CD1c-positive myeloid dendritic cell (primary cell): ENCODE measurements at regions not wholly inside any gene's neighbourhood (a gene's known extent, or its start where the extent isn't known, plus 50 kb on each side); places are given as distances from the start of the nearest gene placed in this dataset.
A peak's percentile ranks its signal among the peaks of the same experiment; 100 is the strongest.

Experiments
- DNase-seq: peaks from one replicate; pipeline ENCODE4 v3.0.0-alpha.2; 2016; ENCODE audit errors: extremely low spot score

DNA sequence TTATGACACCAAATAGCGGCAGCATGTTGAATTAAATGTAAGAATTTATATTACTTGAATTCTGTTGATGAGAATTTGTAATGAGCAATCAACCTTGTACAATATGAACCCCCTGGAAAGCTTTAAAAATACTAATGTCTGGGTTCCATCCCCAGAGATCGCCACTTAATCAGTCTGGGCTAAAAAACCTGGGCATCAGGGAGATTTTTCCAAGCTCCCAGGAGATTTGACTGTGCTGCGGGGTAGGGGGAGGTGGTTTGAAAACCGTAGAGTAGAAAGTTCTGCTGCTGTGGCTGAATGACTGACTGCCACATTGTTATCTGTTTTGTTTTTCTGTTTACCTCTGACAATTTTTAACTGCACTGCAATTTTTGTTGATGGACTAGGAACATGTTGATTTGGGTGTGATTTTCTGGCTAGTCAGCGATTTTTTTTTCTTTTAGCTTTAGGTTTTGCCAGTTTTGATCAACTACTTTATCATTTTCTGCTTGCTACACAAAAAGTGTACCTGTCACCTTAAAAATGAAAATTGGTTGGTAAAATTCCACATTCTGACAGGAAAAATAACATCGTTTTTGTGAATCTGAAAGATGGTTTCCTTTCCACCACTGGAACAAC lies 79.3 kb downstream of the PCTP start:
- no peak for DNase-seq

DNA sequence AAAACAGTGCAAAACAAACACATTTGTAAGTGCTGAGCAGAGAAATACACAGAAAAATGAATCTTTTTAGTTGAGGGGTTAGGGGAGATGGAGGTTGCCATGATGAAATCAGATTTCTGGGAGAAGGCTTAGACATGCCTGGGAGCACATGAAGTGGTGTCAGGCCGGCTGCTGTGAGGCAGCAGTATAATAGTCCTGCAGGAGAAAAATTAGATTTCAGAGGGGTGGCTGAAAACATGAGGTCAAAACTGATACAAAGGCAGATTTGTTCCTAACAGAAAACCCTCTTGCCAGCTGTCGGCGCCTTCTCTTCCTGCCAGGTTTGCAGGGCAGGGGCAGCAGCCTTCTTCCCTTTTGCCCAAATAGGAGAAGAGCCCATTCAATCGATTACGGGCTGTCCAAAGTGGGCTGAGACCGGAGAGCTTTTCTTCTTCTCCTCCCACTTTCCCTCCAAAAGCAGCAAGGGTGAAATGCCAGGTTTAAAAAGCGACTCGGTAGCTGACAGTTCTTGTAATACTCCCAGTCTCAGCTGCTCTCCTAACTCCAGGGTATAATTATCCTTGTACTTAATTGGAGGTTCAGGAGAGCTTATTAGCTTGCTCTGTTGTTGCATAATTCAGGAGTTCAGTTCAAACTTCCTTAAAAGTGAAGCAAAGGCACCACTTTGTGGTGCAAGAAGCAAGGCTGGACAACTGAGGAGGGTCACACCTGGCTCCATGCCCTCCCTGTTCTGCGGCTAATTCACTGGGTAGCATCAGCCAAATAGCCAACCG lies 80.0 kb downstream of the PCTP start:
- DNase-seq: no peak

DNA sequence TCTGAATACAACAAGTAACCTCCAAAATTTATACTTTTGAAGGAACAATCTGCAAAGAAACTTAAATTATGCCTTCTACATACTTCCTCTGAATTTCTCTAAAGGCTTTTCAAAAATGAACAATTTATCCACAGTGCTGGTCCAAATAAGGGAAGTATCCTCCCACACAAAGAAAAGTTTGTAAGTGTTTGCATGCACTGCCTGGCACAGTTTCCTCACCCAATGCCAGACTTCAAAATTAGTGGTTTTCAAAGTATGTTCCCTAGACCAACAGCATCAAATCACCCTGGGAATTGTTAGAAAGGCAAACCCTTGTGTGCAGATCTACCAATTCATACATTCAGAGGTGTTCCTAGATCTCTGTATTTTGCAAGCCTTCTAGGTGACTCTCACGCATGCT lies 82.5 kb downstream of the PCTP start:
- peak; percentile 77 for DNase-seq

DNA sequence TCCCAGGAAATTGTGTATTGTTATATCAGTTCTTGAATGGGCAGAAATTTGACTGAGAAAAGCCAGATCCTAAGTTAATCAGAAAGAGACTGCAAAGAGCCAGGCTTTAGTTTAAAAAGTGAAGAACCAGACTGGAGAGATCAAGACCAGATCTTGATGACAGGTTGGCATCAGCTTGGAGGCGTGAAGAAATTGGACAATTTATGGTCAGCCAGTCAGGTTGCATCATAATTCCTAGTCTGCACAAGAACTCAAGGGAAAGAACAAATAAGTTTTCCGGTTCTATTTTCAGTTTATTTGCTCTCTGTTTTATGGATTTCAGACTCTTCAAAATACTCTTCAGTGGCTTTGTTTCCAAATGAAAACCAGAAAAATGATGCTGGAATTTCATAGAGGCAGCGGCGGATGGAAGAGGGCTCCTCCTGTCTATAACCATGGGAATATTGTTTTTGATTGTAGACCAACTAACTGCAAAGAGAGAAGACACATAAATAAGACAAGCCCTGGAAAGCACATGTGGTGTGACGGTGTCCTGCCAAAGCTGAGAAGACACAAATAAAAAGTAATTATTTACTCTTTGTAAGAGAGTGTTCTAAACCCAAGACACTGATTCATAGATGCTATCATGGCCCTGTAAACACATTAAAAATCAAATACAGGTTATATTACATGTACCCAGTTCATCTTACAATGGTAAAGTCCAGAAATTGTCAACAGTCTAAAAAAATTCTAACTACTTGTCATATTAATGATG lies 91.7 kb downstream of the PCTP start:
- no peak for DNase-seq

DNA sequence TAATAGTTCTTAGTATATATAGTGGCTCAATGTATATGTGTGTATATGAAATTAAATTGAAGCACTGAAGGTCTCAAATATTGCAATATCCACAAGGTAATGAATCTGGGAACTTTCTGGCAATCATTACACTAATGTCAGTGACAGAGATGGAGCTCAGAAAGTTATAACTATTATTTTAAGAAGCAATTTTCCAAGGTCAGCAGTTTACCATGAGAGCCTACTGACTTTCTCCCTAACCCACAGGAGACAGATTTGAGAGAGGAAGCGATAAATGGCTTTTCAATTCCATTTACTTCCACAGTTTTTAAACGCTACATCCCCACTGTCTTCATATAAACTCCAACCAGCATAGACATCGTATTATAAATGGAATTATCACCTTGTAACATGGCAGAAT lies 92.9 kb downstream of the PCTP start:
- DNase-seq: no peak

DNA sequence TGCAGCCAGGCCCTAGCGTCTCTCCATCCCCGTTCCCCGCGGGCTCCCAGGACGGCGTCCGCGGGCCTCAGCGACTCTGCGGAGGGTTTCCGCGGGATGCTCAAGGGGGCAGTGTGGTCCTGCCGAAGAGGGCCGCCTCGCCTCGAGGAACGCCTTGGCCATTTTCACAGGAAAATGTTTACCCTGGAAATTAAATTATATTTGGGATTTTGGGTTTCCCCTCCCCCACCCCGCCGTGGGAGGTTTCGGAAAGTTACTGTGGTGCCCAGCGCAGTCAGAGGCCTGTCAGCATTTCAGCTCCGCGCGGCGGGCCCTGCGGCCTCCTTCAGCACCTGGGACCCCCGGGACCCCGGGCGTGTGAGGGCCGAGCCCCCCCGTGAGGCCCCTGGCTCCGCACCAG lies 94.5 kb downstream of the PCTP start:
- DNase-seq: peak; percentile 9

DNA sequence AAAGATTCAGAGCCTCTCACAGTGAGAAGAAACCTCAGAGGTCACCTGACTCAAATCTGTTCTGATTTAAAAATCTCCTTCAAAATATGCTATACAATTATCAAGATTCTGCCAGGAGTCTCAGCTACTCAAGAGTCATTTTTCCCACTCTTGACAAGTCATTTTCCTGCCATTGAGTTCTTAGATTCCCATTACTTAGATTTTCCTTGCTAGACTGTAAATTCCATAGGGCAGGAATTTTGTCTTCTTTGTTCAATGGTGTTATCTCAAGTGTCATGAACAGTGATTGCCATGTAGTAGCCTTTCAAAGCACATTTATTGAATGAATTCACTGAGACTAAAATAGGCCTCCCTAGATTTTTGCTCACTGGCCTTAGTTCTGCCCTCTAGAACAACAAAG lies 95.9 kb downstream of the PCTP start:
- DNase-seq: no peak

DNA sequence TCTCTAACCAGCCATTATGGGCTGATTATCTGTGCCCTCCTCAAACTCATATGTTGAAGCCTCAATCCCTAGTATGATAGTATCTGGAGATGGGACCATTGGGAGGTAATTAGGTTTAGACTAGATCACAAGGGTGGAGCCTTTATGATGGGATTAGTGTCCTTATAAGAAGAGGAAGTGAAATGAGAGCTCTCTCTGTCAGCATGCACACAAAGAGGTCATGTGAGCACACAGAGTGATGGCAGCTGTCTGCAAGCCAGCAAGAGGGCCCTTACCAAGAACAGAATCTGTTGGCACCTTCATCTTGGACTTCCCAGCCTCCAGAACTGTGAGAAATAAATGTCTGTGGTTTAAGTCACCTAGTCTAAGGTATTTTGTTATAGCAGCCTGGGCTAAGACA lies 101.9 kb downstream of the PCTP start:
- DNase-seq: no peak

DNA sequence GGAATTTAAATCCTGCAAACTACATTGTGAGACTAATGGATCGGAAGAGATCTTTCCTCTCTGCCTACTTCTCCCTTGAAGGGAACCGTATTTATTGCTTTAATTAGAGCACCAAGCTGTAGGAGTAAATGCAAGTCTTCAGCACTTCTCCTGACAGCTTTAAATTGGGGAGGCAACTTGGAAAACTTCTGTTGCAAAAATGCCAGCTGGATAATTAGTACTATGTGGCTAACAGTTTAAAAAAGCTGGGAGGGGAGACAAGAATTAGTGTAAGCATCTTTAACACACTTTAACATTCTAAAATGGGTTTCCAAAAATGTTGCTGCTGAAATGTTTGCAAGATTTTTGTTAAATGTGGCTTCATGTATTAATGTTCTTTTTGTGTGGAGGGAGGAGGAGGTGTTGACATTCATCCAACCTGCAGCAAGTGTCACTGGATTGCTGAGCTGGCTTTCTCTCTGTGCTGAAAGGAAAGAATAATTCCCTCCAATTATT lies 108.5 kb downstream of the PCTP start:
- no peak for DNase-seq

DNA sequence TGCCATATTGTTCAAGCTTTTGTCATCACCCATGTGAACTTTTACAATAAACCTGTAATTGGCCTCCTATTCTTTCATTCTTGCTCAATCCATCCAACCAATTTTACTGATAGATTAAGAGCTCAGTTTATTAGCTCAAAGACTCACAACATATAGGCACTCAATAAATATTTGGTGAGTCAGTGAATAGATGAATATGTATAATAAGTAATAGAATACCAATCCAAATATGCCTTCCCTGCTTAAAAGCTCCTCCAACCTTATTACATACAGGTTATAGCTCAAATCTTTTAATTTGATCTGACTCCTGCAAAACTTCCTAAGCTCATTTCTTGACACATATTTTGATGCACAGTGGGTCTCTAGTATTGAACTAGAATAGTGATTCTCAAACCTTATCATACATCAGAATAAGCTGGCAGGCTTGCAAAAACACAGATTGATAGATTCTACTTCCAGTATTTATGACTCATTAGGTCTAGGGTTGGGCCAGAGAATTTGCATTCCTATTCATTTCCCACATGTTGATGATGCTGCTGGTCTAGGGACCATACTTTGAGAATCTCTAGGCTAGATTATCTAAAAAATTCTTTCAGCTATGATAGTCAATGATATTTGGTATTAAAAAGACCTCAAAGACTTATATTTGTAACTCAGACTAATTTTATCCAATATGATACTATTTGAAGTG lies 114.4 kb downstream of the PCTP start:
- DNase-seq: no peak

DNA sequence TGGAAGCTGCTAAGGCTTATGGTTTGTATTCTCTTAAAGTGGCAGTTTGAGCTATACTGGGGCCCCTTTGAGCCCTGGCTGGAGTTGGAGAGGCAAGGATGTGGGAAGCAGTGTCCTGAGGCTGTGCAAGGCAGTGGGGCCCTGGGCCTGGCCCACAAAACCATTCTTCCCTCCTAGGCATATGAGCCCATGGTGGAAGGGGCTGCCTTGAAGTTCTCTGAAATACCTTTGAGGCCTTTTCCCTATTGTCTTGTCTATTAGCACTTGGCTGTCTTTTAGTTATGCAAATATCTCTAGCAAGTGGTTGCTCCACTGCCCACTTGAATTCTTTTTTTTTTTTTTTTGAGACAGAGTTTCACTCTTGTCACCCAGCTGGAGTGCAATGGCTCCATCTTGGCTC lies 119.2 kb downstream of the PCTP start:
- no peak for DNase-seq

DNA sequence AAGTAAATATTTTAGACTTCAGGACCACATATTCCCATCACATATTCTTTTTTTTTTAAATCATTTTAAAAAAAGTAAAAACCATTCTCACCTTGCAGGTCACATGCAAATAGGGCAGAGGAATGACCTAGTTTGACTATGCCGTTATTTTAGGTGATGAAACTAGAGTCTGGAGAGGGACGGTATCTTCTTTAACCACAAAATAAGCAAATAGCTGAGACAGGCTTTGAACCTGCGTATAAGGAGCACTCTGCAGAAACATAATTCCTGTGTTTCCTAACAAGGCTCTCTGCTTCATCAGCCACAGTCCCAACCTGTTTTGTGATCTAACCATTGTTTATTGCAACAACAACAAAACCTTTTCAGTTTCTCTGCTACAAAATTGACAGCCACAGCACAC lies 121.5 kb downstream of the PCTP start:
- no peak for DNase-seq

DNA sequence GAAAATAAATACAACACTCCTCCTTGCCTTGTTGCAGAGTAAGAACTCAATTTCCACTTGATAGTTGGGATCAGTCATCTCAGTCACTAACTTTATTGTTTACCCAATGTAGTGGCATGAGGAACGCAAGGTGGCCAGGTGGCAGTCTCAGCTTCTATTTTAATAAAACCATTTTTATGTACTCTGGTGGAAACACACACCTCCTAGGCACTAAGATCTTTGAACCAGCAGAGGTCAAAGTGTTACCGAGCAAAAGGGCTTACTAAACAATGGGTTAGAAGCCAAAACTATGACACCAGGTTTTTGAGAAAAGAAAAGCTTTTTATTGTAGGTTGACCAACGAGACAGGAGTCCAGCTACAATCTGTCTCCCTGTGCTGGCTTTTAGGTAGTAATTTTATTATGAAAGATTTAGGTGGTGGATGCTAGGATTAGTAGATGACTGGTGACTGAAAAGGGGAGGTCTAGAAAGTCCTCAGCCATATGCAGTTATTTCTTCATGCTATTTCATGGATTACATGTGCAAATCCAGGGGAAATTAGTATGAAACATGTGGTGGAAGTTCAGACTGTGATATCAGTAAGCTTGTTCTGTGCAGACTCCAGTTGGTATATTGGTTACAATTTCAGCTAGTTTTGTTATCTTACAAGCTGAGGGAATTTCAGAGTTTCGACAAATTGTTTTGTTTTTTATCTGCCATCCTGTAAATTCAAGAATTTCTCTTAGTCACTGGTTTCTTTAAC lies 122.3 kb downstream of the PCTP start:
- no peak for DNase-seq

DNA sequence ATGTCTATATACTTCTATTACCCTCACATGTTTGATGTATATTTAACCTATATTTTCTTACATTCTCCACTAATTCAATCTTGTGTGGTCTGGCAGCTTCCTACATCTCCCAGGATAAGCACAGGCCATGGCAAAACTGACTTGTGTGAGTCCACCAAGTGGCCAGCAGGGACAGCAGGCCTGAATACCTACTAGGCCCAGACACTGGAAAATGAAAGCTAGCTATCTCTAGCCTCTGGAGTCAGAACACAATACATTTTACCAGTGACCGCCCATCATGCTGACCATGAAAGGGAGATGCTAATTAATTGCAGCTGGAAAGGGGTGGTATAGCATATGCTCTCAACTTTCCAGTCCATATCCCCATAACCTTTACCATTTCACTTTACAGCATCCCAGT lies 132.3 kb downstream of the PCTP start:
- DNase-seq: no peak

DNA sequence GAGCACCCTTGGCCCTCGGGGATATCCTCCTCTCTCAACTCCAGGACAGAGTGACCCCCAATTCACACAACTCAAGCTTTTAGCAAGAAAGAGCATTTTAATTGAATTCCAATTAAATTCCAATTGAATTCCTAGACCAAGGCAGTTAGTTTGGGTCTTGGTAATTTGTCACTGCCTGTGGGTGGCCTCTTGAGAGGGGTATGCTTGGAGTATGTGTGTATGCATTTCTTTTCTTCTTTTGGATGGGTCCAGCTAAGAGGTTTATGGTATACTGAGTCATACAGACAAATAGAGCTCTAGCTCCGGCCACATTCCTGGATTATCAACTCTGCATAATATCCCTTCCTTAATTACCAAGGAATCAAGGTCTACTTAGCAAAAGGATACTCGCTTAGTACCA lies 136.7 kb downstream of the PCTP start:
- DNase-seq: no peak

DNA sequence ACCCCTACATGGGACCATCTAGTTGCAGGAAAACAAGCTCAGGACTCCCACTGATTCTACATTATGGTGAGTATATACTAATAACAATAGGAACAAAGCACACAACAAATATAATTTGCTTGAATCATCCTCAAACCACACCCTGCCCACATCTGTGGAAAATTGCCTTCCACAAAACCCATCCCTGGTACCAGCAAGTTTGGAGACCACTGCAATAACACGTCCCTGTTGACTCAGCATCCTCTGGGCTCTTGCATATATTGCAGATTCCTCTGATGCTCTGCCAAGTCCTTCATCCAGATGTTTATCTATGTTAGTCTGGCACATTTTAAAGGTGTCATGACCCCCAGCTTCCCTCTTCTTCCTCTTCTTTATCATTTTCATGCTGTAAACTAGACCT lies 138.4 kb downstream of the PCTP start:
- DNase-seq: no peak

DNA sequence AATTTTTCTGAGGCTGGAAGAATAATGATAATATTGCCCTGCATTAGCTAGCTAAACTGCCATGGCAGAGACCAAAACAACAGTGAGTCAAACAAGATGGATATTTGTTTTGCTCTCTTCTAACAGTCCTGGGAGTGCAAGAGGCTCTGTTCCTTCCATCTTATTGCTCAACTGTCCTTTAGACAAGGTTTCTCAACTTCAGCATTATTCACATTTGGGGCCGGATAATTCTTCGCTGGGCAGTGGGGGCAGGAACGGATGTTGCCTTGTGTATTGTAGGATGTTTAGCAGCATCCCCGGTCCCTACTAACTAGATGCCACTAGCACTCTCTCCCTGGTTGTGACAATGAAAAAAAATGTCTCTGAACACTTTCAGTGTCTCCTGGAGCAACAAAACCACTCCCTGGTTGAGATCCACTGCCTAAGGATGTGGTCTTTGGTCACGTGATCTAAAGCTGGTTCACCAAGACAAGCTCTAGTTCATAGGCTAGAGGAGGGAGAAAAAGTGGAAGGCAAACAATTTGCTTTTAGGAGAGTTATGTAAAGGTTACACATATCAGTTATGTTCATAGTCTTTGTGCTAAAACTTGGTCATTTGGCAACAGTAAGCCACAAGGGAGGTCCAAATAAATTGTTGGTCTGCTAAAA lies 144.4 kb downstream of the PCTP start:
- no peak for DNase-seq

DNA sequence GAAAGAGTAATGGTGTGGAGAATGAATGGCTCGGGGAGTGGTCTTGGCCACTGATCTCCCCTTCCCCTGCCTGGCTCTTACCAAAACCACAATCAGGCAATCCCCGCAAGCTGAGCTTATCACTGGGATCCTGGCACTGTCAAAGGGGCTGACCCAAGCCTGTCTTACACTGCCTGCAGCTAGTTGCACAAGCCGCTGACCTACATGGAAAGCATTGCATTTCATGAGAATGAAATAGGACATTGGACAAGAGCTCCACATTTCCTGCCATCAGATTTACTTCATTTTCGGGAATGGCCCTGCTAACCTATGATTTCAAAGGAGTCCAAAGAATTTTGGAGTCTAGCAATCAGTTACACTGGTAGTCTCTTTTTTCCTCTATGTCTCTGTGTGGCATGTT lies 146.4 kb downstream of the PCTP start:
- no peak for DNase-seq

DNA sequence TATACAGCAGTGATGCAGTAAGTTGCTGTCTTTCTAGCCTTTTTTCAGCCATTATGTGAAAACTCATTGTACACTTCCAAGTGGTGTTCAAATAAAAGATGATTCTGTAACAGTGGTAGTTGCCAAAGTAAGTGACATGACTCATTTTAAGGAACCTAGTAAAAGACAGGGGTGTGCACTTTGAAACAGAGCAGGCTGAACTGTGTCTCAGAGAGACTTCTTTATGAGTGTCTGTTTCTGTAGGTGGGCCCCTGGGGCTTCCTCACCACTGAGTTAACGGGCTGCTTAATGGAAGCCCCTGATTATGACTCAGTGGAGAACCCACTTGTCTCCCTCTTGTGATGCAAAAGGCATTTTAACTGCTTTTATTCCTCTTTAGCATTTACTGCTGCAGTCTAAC lies 147.3 kb downstream of the PCTP start:
- no peak for DNase-seq

DNA sequence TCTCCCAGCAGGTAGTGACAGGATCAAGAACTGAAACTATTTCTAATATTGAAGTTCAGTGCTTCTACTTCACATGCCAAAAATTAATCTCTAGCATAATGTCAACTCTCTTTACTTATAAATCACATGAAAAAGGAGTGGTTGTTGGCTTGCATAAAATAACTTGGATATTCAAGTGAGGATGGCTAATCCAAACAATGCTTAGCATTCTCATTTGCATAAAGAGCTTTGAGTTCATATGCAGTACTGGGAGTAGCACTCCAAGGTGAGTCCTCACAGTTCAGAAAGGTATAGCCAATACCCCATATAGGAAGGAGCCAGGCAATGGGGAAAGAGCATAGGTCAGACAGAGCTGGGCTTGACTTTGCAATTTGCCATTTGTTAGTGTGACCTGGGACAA lies 149.3 kb downstream of the PCTP start:
- no peak for DNase-seq

DNA sequence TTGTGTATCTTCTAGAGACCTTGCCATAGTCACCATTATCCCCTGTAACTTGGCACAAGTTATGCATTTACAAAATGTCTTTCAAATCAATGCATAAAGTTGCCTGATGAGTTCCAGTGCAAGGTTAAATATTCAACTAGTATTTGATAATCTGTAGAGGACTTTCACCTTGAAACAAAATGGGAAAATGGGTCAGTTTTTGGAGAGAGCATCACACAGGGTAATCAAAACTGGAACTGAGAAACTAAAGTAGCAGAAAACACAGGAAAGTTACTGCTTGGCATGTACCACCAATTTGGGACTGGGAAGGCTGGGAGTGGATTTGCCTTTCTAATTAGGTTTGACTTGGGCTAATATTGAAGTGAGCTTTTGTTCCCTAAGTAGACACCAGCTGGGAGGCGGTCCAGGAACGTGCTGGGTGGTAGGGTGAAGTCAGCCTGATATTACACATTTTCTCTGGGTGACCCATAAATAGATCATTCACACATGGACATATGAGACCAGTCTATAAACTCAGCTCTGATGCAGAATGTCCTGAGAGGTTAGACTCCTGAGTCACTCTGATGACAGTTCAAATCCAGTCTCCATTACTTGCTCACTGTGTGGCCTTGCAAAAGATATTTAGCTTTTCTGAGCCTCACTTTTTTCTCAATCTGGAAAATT lies 152.3 kb downstream of the PCTP start:
- no peak for DNase-seq
